AG09319 (cell line): ENCODE measurements at regions not wholly inside any gene's neighbourhood (a gene's known extent, or its start where the extent isn't known, plus 50 kb on each side); places are given as distances from the start of the nearest gene placed in this dataset.
"Not testable (repeated sequence)": the region's sequence is repeated elsewhere in the genome, so short reads cannot be mapped to it uniquely, and the experiment has no call there.

ENCODE experiments used
- DNase-seq: peaks from one replicate; pipeline ENCODE4 v3.0.0-alpha.2; 2010; ENCODE audit warnings: low read depth; ENCODE audit errors: extremely low read depth
- TF ChIP-seq, protein P1 (sequence below): IDR thresholded peaks from 2 replicates; pipeline ENCODE4 v1.5.1; 2011; ENCODE audit warnings: low read depth, mild to moderate bottlenecking, inconsistent platforms, low read length, moderate library complexity

DNA sequence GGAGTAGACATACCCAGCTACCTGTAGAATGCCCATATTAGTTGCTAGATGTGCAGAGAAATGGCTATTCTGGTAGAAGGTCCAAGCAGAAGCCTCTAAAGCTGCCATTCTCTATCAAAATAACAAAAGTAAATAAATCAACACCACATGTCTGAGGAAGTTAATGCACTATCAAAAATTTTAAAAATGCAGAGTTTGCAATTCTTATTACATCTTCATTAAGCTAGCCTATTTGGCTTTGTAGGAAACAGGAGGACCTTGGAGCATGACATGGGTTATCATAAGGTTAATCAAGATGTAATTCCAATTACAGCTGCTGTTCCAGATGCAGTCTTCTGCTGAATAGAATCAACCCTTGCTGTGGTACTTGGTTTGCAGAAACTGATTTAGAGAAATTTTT, 188.4 kb downstream of the TBX18 start:
- TF ChIP-seq, protein P1, sequence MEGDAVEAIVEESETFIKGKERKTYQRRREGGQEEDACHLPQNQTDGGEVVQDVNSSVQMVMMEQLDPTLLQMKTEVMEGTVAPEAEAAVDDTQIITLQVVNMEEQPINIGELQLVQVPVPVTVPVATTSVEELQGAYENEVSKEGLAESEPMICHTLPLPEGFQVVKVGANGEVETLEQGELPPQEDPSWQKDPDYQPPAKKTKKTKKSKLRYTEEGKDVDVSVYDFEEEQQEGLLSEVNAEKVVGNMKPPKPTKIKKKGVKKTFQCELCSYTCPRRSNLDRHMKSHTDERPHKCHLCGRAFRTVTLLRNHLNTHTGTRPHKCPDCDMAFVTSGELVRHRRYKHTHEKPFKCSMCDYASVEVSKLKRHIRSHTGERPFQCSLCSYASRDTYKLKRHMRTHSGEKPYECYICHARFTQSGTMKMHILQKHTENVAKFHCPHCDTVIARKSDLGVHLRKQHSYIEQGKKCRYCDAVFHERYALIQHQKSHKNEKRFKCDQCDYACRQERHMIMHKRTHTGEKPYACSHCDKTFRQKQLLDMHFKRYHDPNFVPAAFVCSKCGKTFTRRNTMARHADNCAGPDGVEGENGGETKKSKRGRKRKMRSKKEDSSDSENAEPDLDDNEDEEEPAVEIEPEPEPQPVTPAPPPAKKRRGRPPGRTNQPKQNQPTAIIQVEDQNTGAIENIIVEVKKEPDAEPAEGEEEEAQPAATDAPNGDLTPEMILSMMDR, result no peak
- DNase-seq, result no peak

DNA sequence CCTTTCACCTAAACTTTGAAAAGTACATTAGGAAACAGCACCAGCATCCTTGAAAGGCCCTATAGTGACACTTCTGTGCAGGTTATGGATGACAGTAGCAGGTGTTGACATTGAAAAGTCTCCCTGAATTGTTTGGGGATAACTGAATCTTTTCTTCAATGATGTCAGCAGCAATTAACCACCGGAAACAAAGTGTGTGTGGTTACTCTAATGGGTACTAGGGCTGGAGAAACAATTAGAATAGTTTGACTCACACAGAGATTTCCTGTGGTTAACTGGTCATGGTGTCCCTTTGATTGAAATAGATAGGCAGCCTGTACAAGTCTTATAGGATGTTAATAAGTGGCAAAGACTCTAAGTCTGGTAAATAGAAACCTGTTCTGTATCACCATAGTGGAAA, 189.1 kb downstream of the TBX18 start:
- TF ChIP-seq, protein P1, result no peak
- DNase-seq, result no peak

DNA sequence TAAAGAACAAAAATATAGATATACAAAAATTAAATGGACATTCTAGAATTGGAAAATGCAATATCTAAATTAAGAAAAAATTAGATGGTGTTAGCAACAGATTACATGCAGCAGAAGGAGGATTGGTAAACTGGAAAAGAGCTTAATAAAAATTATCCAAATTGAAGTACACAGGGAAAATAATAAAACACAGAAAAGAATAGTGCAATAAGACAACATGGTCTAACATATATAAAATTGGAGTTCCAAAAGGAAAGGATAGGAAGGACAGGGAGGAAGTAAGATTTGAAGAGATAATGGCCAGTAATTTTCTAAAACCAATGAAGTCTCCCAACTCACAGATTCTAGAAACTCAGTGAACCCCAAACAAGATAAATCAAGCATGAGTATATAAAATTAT, 194.5 kb downstream of the TBX18 start:
- no peak for DNase-seq
- TF ChIP-seq, protein P1, result no peak

DNA sequence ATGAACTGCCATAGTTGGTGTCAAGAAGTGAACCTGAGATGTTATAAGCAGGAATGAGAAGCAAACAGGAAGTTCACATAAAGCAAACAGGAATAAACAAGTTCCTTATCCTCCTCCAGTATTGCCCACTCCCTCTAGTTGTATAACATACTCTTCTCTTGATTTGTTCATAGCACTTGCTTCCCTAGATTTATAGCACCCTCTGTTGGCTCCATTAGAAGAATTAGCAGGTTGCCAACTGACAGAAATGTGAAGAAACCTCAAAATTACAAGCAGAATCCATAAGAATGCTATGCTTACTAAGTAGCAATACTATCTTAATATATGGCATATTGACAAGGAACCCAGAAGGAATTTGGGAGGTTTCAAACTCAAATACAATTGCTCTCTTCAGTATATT, 195.4 kb downstream of the TBX18 start:
- peak; percentile 46 for DNase-seq
- TF ChIP-seq, protein P1, result peak; percentile 58

DNA sequence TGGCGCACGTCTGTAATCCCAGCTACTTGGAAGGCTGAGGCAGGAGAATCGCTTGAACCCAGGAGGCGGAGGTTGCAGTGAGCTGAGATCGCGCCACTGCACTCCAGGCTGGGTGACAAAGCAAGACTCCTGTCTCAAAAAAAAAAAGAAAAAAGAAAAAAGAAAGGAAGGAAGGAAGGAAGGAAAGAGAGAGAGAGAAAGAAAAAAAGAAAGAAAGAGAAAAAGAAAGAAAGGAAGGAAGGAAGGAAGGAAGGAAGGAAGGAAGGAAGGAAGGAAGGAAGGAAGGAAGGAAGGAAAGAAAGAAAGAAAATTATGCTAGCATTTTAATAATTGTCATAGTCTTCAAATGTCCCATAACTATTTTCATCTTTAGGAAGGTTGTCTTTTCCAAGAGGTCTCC, 198.7 kb downstream of the TBX18 start:
- not testable (repeated sequence) for DNase-seq

DNA sequence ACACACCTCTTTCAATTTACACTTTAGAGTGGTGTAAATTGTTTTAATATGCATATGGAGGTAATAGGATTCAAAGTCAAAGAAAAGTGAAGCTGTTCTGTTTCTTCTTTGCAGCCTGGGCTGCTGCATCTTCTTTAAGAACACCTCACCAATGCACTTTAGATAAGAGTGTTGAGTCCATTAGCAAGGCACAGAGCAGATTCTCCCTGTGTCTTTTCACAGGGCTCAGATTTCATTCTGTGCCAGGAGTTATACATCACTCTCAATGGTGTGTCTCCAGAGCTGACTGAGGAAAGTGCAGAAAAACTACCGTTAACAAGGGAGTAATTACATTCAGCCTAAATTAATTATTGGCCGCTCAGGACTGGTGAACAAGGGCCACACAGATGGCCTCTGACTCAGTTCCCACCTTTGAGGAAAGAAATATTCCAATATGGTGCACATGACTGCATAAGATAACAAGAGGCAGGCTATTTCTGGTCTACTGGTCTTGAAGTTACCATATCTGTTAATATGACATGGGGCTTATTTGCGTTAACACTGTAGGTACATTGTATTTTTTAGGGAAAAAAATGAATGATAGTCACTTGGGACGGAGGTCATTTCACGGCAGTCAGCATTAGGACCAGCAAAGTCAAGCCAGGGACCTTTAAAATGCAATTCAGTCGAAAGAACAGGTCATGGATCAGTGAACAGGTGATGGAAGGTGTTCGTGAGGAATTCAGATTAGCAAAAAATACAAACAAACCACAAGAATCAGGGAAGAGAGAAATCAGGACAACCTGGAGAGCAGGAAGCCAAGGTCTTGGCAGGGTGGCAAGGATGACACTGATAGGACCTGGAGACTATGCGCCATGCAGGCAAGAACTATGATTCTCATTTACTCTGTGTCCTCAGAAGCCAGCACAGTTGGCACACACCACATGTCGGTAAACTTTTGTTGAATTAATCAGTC, 203.7 kb downstream of the TBX18 start:
- DNase-seq, result no peak
- TF ChIP-seq, protein P1, result no peak

GRCh38 chr6:84556541-84557335, 207.7 kb downstream of the TBX18 start:
- no peak for DNase-seq
- TF ChIP-seq, protein P1, result no peak
